ENCODE measurements at regions not wholly inside any gene's neighbourhood (a gene's known extent, or its start where the extent isn't known, plus 50 kb on each side); places are given as distances from the start of the nearest gene placed in this dataset.

- Mint-ChIP-seq H3K4me1 (peaks cover 4 to 11% (median 6%) of the 10 kb centered on the region in 4 donors), H3K4me3 (no peak overlapping the region), H3K27ac (no peak overlapping the region)
These were observed 223.8 kb upstream of the KLF6 start for GRCh38 chr10:4008676-4009382.

GRCh38 chr10:4007771-4008170, 222.8 kb upstream of the KLF6 start:
- Mint-ChIP-seq H3K9me3 (no peaks in the 10 kb centered on the region), H3K4me1 (peaks cover 0 to 4% (median 4%) of the 10 kb centered on the region in 4 donors), H3K27me3 (no peaks in the 10 kb centered on the region), H3K36me3 (no peaks in the 10 kb centered on the region), H3K4me3 (no peak overlapping the region), H3K27ac (peak overlapping the region in 1 of 3 donors; percentile 20)
- Histone ChIP-seq H3K36me3 (ENCODE audit: control insufficient read depth, insufficient read depth, low read length) (no peaks in the 10 kb centered on the region), H3K4me3 (ENCODE audit: low read depth, low read length) (no peak overlapping the region), H3K27ac (ENCODE audit: insufficient read depth, low read length, poor library complexity, severe bottlenecking) (no peak overlapping the region), H3K9me3 (ENCODE audit: control insufficient read depth in 2 of 2, low read length in 2 of 2) (no peaks in the 10 kb centered on the region), H3K27me3 (ENCODE audit: control insufficient read depth, insufficient read depth, low read length) (no peaks in the 10 kb centered on the region), H3K4me1 (ENCODE audit: control insufficient read depth, insufficient read depth, low read length, poor library complexity, severe bottlenecking) (no peaks in the 10 kb centered on the region)
- ATAC-seq (ENCODE audit: low read depth in 2 of 2) (no peak), DNase-seq (no peak)

More at GRCh38 chr10:4008676-4009382, 223.8 kb upstream of the KLF6 start:
- ATAC-seq (ENCODE audit: low read depth in 2 of 2) (no peak), DNase-seq (no peak)
- no peaks in the 10 kb centered on the region for H3K36me3 Mint-ChIP-seq
- H3K27me3 ChIP-seq (ENCODE audit: control insufficient read depth, insufficient read depth, low read length), result no peaks in the 10 kb centered on the region
- H3K4me3 ChIP-seq (ENCODE audit: low read depth, low read length), result no peak overlapping the region
- no peaks in the 10 kb centered on the region for H3K9me3 Mint-ChIP-seq
- H3K36me3 ChIP-seq (ENCODE audit: control insufficient read depth, insufficient read depth, low read length), result no peaks in the 10 kb centered on the region
- no peaks in the 10 kb centered on the region for H3K9me3 ChIP-seq (ENCODE audit: control insufficient read depth in 2 of 2, low read length in 2 of 2)
- no peaks in the 10 kb centered on the region for H3K27me3 Mint-ChIP-seq
- H3K27ac ChIP-seq (ENCODE audit: insufficient read depth, low read length, poor library complexity, severe bottlenecking), result no peak overlapping the region
- no peaks in the 10 kb centered on the region for H3K4me1 ChIP-seq (ENCODE audit: control insufficient read depth, insufficient read depth, low read length, poor library complexity, severe bottlenecking)

GRCh38 chr10:4006858-4007257, 221.8 kb upstream of the KLF6 start:
- DNase-seq (no peak), ATAC-seq (ENCODE audit: low read depth in 2 of 2) (no peak)
- H3K27ac Mint-ChIP-seq, result peak overlapping the region in 1 of 3 donors; percentile 28
- no peak overlapping the region for H3K4me3 Mint-ChIP-seq
- Histone ChIP-seq H3K9me3 (ENCODE audit: control insufficient read depth in 2 of 2, low read length in 2 of 2) (no peaks in the 10 kb centered on the region), H3K36me3 (ENCODE audit: control insufficient read depth, insufficient read depth, low read length) (no peaks in the 10 kb centered on the region), H3K4me3 (ENCODE audit: low read depth, low read length) (no peak overlapping the region), H3K4me1 (ENCODE audit: control insufficient read depth, insufficient read depth, low read length, poor library complexity, severe bottlenecking) (no peaks in the 10 kb centered on the region), H3K27ac (ENCODE audit: insufficient read depth, low read length, poor library complexity, severe bottlenecking) (no peak overlapping the region), H3K27me3 (ENCODE audit: control insufficient read depth, insufficient read depth, low read length) (no peaks in the 10 kb centered on the region)
- H3K4me1 Mint-ChIP-seq, result peaks cover 0 to 2% (median 0%) of the 10 kb centered on the region in 4 donors
- no peaks in the 10 kb centered on the region for H3K9me3 Mint-ChIP-seq
- H3K27me3 Mint-ChIP-seq, result no peaks in the 10 kb centered on the region
- H3K36me3 Mint-ChIP-seq, result no peaks in the 10 kb centered on the region

- H3K27ac Mint-ChIP-seq, result peak overlapping the region in 1 of 3 donors; percentile 76
- H3K9me3 Mint-ChIP-seq, result peaks cover 0 to 2% (median 0%) of the 10 kb centered on the region in 7 donors
- ATAC-seq (ENCODE audit: low read depth in 2 of 2) (no peak), DNase-seq (no peak)
- no peak overlapping the region for H3K4me3 Mint-ChIP-seq
- H3K27me3 ChIP-seq (ENCODE audit: control insufficient read depth, insufficient read depth, low read length), result no peaks in the 10 kb centered on the region
- H3K36me3 ChIP-seq (ENCODE audit: control insufficient read depth, insufficient read depth, low read length), result no peaks in the 10 kb centered on the region
- no peak overlapping the region for H3K27ac ChIP-seq (ENCODE audit: insufficient read depth, low read length, poor library complexity, severe bottlenecking)
- no peaks in the 10 kb centered on the region for H3K36me3 Mint-ChIP-seq
- H3K4me1 ChIP-seq (ENCODE audit: control insufficient read depth, insufficient read depth, low read length, poor library complexity, severe bottlenecking), result no peaks in the 10 kb centered on the region
- peaks cover 0 to under 1% (median 0%) of the 10 kb centered on the region in 4 donors for H3K4me1 Mint-ChIP-seq
- peaks cover 4% of the 10 kb centered on the region for H3K27me3 Mint-ChIP-seq
- H3K9me3 ChIP-seq (ENCODE audit: control insufficient read depth in 2 of 2, low read length in 2 of 2), result no peaks in the 10 kb centered on the region
- H3K4me3 ChIP-seq (ENCODE audit: low read depth, low read length), result no peak overlapping the region
These were observed 221.0 kb upstream of the KLF6 start for GRCh38 chr10:4006051-4006450.

GRCh38 chr10:4004990-4005389, 220.0 kb upstream of the KLF6 start:
- Histone ChIP-seq H3K36me3 (ENCODE audit: control insufficient read depth, insufficient read depth, low read length) (no peaks in the 10 kb centered on the region), H3K27ac (ENCODE audit: insufficient read depth, low read length, poor library complexity, severe bottlenecking) (no peak overlapping the region), H3K4me3 (ENCODE audit: low read depth, low read length) (no peak overlapping the region), H3K9me3 (ENCODE audit: control insufficient read depth in 2 of 2, low read length in 2 of 2) (no peaks in the 10 kb centered on the region), H3K4me1 (ENCODE audit: control insufficient read depth, insufficient read depth, low read length, poor library complexity, severe bottlenecking) (no peaks in the 10 kb centered on the region), H3K27me3 (ENCODE audit: control insufficient read depth, insufficient read depth, low read length) (no peaks in the 10 kb centered on the region)
- Mint-ChIP-seq H3K27me3 (peaks cover 4% of the 10 kb centered on the region), H3K4me3 (no peak overlapping the region), H3K36me3 (peaks cover 4% of the 10 kb centered on the region), H3K4me1 (peaks cover 0 to 8% (median 4%) of the 10 kb centered on the region in 4 donors), H3K9me3 (peaks cover 0 to 10% (median 5%) of the 10 kb centered on the region in 7 donors), H3K27ac (no peak overlapping the region)
- DNase-seq, result no peak
- no peak for ATAC-seq (ENCODE audit: low read depth in 2 of 2)

- H3K4me3 Mint-ChIP-seq, result no peak overlapping the region
- peaks cover 4% of the 10 kb centered on the region for H3K27me3 Mint-ChIP-seq
These were observed 219.1 kb upstream of the KLF6 start for GRCh38 chr10:4004144-4004543.

GRCh38 chr10:4003348-4003973, 218.5 kb upstream of the KLF6 start:
- Mint-ChIP-seq H3K4me3 (no peak overlapping the region), H3K4me1 (peaks cover 0 to 8% (median 4%) of the 10 kb centered on the region in 4 donors), H3K36me3 (peaks cover 5% of the 10 kb centered on the region), H3K27ac (no peak overlapping the region), H3K9me3 (peaks cover 0 to 11% (median 5%) of the 10 kb centered on the region in 7 donors), H3K27me3 (peaks cover 4% of the 10 kb centered on the region)
- no peaks in the 10 kb centered on the region for H3K36me3 ChIP-seq (ENCODE audit: control insufficient read depth, insufficient read depth, low read length)
- H3K4me3 ChIP-seq (ENCODE audit: low read depth, low read length), result no peak overlapping the region
- no peak overlapping the region for H3K27ac ChIP-seq (ENCODE audit: insufficient read depth, low read length, poor library complexity, severe bottlenecking)
- ATAC-seq (ENCODE audit: low read depth in 2 of 2) (no peak), DNase-seq (no peak)
- H3K4me1 ChIP-seq (ENCODE audit: control insufficient read depth, insufficient read depth, low read length, poor library complexity, severe bottlenecking), result no peaks in the 10 kb centered on the region
- peaks cover 2 to 3% of the 10 kb centered on the region in 2 experiments for H3K9me3 ChIP-seq (ENCODE audit: control insufficient read depth in 2 of 2, low read length in 2 of 2)
- H3K27me3 ChIP-seq (ENCODE audit: control insufficient read depth, insufficient read depth, low read length), result no peaks in the 10 kb centered on the region

More at GRCh38 chr10:4004144-4004543, 219.1 kb upstream of the KLF6 start:
- H3K36me3 ChIP-seq (ENCODE audit: control insufficient read depth, insufficient read depth, low read length), result no peaks in the 10 kb centered on the region
- no peak for ATAC-seq (ENCODE audit: low read depth in 2 of 2)
- H3K27ac ChIP-seq (ENCODE audit: insufficient read depth, low read length, poor library complexity, severe bottlenecking), result no peak overlapping the region
- H3K4me1 ChIP-seq (ENCODE audit: control insufficient read depth, insufficient read depth, low read length, poor library complexity, severe bottlenecking), result no peaks in the 10 kb centered on the region
- H3K27ac Mint-ChIP-seq, result peak overlapping the region in 1 of 3 donors; percentile 27
- DNase-seq, result no peak
- peaks cover 2 to 3% of the 10 kb centered on the region in 2 experiments for H3K9me3 ChIP-seq (ENCODE audit: control insufficient read depth in 2 of 2, low read length in 2 of 2)
- H3K4me1 Mint-ChIP-seq, result peaks cover 0 to 8% (median 4%) of the 10 kb centered on the region in 4 donors
- H3K4me3 ChIP-seq (ENCODE audit: low read depth, low read length), result no peak overlapping the region
- peaks cover 5% of the 10 kb centered on the region for H3K36me3 Mint-ChIP-seq
- no peaks in the 10 kb centered on the region for H3K27me3 ChIP-seq (ENCODE audit: control insufficient read depth, insufficient read depth, low read length)
- H3K9me3 Mint-ChIP-seq, result peaks cover 0 to 11% (median 5%) of the 10 kb centered on the region in 7 donors

All from CD4-positive, CD25-positive, alpha-beta regulatory T cell (primary cell).